IMR-90 (cell line): ENCODE measurements at regions not wholly inside any gene's neighbourhood (a gene's known extent, or its start where the extent isn't known, plus 50 kb on each side); places are given as distances from the start of the nearest gene placed in this dataset.

Experiments used
- RAD21 ChIP-seq: IDR thresholded peaks from 2 replicates; pipeline ENCODE4 v1.6.1; 2012; ENCODE audit warnings: low read length, improper control_type of control experiment
- TF ChIP-seq, protein P1 (sequence below): conservative IDR thresholded peaks from 2 replicates; pipeline ENCODE4 v1.5.1; 2012; ENCODE audit warnings: mild to moderate bottlenecking, low read depth, low read length, improper control_type of control experiment

GRCh38 chr2:51953931-51954330 is 922.0 kb upstream of the NRXN1 start:
- TF ChIP-seq RAD21: no peak
- TF ChIP-seq, protein P1, sequence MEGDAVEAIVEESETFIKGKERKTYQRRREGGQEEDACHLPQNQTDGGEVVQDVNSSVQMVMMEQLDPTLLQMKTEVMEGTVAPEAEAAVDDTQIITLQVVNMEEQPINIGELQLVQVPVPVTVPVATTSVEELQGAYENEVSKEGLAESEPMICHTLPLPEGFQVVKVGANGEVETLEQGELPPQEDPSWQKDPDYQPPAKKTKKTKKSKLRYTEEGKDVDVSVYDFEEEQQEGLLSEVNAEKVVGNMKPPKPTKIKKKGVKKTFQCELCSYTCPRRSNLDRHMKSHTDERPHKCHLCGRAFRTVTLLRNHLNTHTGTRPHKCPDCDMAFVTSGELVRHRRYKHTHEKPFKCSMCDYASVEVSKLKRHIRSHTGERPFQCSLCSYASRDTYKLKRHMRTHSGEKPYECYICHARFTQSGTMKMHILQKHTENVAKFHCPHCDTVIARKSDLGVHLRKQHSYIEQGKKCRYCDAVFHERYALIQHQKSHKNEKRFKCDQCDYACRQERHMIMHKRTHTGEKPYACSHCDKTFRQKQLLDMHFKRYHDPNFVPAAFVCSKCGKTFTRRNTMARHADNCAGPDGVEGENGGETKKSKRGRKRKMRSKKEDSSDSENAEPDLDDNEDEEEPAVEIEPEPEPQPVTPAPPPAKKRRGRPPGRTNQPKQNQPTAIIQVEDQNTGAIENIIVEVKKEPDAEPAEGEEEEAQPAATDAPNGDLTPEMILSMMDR: no peak
